Peyer's patch (tissue), 4 donors: ENCODE measurements at regions not wholly inside any gene's neighbourhood (a gene's known extent, or its start where the extent isn't known, plus 50 kb on each side); places are given as distances from the start of the nearest gene placed in this dataset.

Experiments
- DNase-seq, 3 donors: peaks; one replicate each; pipeline ENCODE4 v3.0.0-alpha.2; 2017 to 2019
- H3K27ac ChIP-seq, 4 donors: fragments of 200-600 bp; sonication (generic); one replicate each; pipeline ENCODE4 v1.5.1; 2016 to 2019
- H3K27me3 ChIP-seq, 2 donors: fragments of 200-600 bp; sonication (generic); one replicate each; pipeline ENCODE4 v1.5.1; 2019
- H3K36me3 ChIP-seq, 3 donors: fragments of 200-600 bp; sonication (generic); one replicate each; pipeline ENCODE4 v1.5.1; 2016 to 2019
- H3K4me1 ChIP-seq, 4 donors: fragments of 200-600 bp; sonication (generic); one replicate each; pipeline ENCODE4 v1.5.1; 2016 to 2019
- H3K4me3 ChIP-seq, 4 donors: fragments of 200-600 bp; sonication (generic); 1 replicate in 3 of 4; 2 replicates in 1 of 4; pipeline ENCODE4 v1.5.1; 2016 to 2019; ENCODE audit warnings: mild to moderate bottlenecking in 1 of 4
- H3K9me3 ChIP-seq, 4 donors: fragments of 200-600 bp; sonication (generic); one replicate each; pipeline ENCODE4 v1.5.1; 2016 to 2019; ENCODE audit warnings: mild to moderate bottlenecking in 1 of 4
- POLR2A ChIP-seq, 2 donors: fragments of 450-650 bp; IDR thresholded peaks; one replicate each; pipeline ENCODE4 v1.5.1; 2017; ENCODE audit warnings: antibody characterized with exemption in 2 of 2, mild to moderate bottlenecking in 2 of 2, moderate library complexity in 2 of 2
- TF ChIP-seq, protein P1 (sequence below), 6 experiments: fragments of 450-650 bp in 4 of 6; fragments of 200-600 bp in 2 of 6; sonication (generic) in 1 of 6; IDR thresholded peaks; one replicate each; pipeline ENCODE4 v1.5.1; 2017 to 2019; ENCODE audit warnings: antibody characterized with exemption in 6 of 6, mild to moderate bottlenecking in 3 of 6, moderate library complexity in 1 of 6

GRCh38 chr7:68433462-68434070, 1164.7 kb upstream of the AUTS2 start:
- H3K9me3 ChIP-seq: no peaks in the 10 kb centered on the region

GRCh38 chr7:68434857-68435256, 1163.4 kb upstream of the AUTS2 start:
- no peaks in the 10 kb centered on the region for H3K4me1 ChIP-seq
- H3K4me3 ChIP-seq: no peak overlapping the region
- H3K9me3 ChIP-seq: no peaks in the 10 kb centered on the region
- H3K27ac ChIP-seq: no peak overlapping the region
- H3K36me3 ChIP-seq: no peaks in the 10 kb centered on the region
- DNase-seq: no peak
- TF ChIP-seq, protein P1, sequence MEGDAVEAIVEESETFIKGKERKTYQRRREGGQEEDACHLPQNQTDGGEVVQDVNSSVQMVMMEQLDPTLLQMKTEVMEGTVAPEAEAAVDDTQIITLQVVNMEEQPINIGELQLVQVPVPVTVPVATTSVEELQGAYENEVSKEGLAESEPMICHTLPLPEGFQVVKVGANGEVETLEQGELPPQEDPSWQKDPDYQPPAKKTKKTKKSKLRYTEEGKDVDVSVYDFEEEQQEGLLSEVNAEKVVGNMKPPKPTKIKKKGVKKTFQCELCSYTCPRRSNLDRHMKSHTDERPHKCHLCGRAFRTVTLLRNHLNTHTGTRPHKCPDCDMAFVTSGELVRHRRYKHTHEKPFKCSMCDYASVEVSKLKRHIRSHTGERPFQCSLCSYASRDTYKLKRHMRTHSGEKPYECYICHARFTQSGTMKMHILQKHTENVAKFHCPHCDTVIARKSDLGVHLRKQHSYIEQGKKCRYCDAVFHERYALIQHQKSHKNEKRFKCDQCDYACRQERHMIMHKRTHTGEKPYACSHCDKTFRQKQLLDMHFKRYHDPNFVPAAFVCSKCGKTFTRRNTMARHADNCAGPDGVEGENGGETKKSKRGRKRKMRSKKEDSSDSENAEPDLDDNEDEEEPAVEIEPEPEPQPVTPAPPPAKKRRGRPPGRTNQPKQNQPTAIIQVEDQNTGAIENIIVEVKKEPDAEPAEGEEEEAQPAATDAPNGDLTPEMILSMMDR (IDR thresholded peaks at IDR 0.05): no peak
- TF ChIP-seq POLR2A (IDR thresholded peaks at IDR 0.05): no peak
- no peaks in the 10 kb centered on the region for H3K27me3 ChIP-seq

More at GRCh38 chr7:68433462-68434070, 1164.7 kb upstream of the AUTS2 start:
- TF ChIP-seq, protein P1 (IDR thresholded peaks at IDR 0.05): no peak
- TF ChIP-seq POLR2A (IDR thresholded peaks at IDR 0.05): no peak
- DNase-seq: no peak
- Histone ChIP-seq H3K36me3 (no peaks in the 10 kb centered on the region), H3K27me3 (no peaks in the 10 kb centered on the region), H3K4me3 (no peak overlapping the region), H3K4me1 (no peaks in the 10 kb centered on the region), H3K27ac (no peak overlapping the region)

DNA sequence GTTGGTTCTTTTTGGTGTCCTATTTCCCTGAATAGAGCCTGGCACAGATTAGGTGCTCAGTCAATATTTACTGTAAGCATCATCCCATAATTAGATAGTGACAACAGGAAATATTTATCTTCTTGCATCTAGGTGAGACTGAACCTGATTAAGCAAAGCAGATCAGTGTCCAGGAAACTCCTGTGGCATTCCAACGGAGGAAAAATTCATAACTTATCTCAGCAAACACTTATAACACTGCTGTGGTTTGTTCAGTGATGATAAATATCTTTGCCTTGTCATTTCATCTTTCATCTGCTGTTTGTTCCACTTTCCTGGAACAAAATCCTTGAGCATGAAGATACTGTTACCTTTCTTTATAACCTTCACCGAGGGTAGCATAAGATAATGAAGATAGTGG, 1160.3 kb upstream of the AUTS2 start:
- H3K27ac ChIP-seq: no peak overlapping the region
- no peaks in the 10 kb centered on the region for H3K9me3 ChIP-seq
- H3K36me3 ChIP-seq: no peaks in the 10 kb centered on the region
- no peak overlapping the region for H3K4me3 ChIP-seq
- TF ChIP-seq, protein P1 (IDR thresholded peaks at IDR 0.05): no peak
- TF ChIP-seq POLR2A (IDR thresholded peaks at IDR 0.05): no peak
- no peak for DNase-seq
- no peaks in the 10 kb centered on the region for H3K4me1 ChIP-seq
- no peaks in the 10 kb centered on the region for H3K27me3 ChIP-seq

GRCh38 chr7:68438811-68439210, 1159.5 kb upstream of the AUTS2 start:
- H3K36me3 ChIP-seq: no peaks in the 10 kb centered on the region
- no peak overlapping the region for H3K4me3 ChIP-seq
- TF ChIP-seq POLR2A (IDR thresholded peaks at IDR 0.05): no peak
- TF ChIP-seq, protein P1 (IDR thresholded peaks at IDR 0.05): no peak
- no peaks in the 10 kb centered on the region for H3K4me1 ChIP-seq
- H3K9me3 ChIP-seq: no peaks in the 10 kb centered on the region
- H3K27ac ChIP-seq: no peak overlapping the region
- no peaks in the 10 kb centered on the region for H3K27me3 ChIP-seq
- no peak for DNase-seq

GRCh38 chr7:68439897-68440296, 1158.4 kb upstream of the AUTS2 start:
- Histone ChIP-seq H3K36me3 (no peaks in the 10 kb centered on the region), H3K27me3 (no peaks in the 10 kb centered on the region), H3K4me3 (no peak overlapping the region), H3K9me3 (no peaks in the 10 kb centered on the region), H3K4me1 (no peaks in the 10 kb centered on the region), H3K27ac (no peak overlapping the region)
- DNase-seq: no peak
- TF ChIP-seq, protein P1 (IDR thresholded peaks at IDR 0.05): no peak
- no peak for TF ChIP-seq POLR2A (IDR thresholded peaks at IDR 0.05)

DNA sequence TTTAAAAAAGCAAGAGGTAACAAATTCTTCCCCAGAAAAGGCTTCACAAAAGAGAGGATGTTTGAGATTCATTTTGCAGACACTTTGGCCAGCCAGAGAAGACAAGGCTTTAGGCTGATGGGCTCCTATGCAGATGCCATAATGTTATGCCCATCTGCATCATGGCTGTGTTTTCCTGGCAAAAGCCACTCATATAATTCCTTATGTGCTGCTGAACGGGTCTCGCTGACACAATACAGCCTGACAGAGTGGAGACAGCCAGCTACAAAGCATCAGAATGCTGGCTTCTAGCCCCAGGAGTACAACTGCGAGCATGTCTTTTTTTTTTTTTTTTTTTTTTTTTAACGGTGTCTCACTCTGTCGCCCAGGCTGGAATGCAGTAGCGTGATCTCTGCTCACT, 1157.4 kb upstream of the AUTS2 start:
- Histone ChIP-seq H3K27ac (no peak overlapping the region), H3K4me3 (no peak overlapping the region), H3K9me3 (no peaks in the 10 kb centered on the region), H3K36me3 (no peaks in the 10 kb centered on the region), H3K4me1 (no peaks in the 10 kb centered on the region), H3K27me3 (no peaks in the 10 kb centered on the region)
- no peak for TF ChIP-seq POLR2A (IDR thresholded peaks at IDR 0.05)
- TF ChIP-seq, protein P1 (IDR thresholded peaks at IDR 0.05): no peak
- no peak for DNase-seq
